ENCODE measurements at regions not wholly inside any gene's neighbourhood (a gene's known extent, or its start where the extent isn't known, plus 50 kb on each side); places are given as distances from the start of the nearest gene placed in this dataset.

GRCh38 chr2:151032741-151033191, 228.9 kb downstream of the RBM43 start:
- ChIA-PET POLR2A (no interaction called here), RAD21 (ENCODE audit: low non-redundant PET in 1 of 2, low total read pairs in 2 of 2, uncharacterized antibody in 2 of 2, unreplicated experiment in 2 of 2) (no interaction called here), CTCF (interaction anchor here (1.1 to 1.2 kb wide), 2 partner anchors 206 to 485 kb away, joined by 3 read pairs; no protein-coding TSS in a partner anchor)
- ATAC-seq = no peak
- Histone ChIP-seq H3K36me3 (ENCODE audit: control insufficient read depth in 1 of 2, insufficient read depth in 2 of 2, low read length in 2 of 2) (no peaks in the 10 kb centered on the region), H3K27ac (ENCODE audit: low read depth, low read length) (no peak overlapping the region), H3K79me2 (ENCODE audit: insufficient read depth, low read length) (no peaks in the 10 kb centered on the region), H3K4me1 (ENCODE audit: control insufficient read depth in 1 of 2, insufficient read depth in 2 of 2, low read length in 2 of 2) (no peaks in the 10 kb centered on the region), H3K9me3 (ENCODE audit: control insufficient read depth in 1 of 2, insufficient read depth in 1 of 2, low read depth in 1 of 2, low read length in 2 of 2) (no peaks in the 10 kb centered on the region), H3K4me3 (replicated peaks in 1 of 2; ENCODE audit: low read depth in 1 of 2, low read length in 2 of 2) (no peak overlapping the region), H2AFZ (ENCODE audit: low read depth, low read length, poor library complexity, severe bottlenecking) (no peak overlapping the region), H3K4me2 (ENCODE audit: low read length) (no peak overlapping the region), H3K9me2 (ENCODE audit: insufficient read depth) (no peaks in the 10 kb centered on the region), H3K27me3 (ENCODE audit: insufficient read depth, low read length) (no peaks in the 10 kb centered on the region), H4K20me1 (ENCODE audit: insufficient read depth) (no peaks in the 10 kb centered on the region), H3K9ac (ENCODE audit: low read length) (no peak overlapping the region)
- no TSS peak for BruUV-seq (replicated peaks)
- no peak for DNase-seq (ENCODE audit: low read depth, low spot score)
- intact Hi-C loops (cut with micrococcal nuclease) = no loop called here
- TF ChIP-seq RAD21 (IDR thresholded peaks at IDR 0.05; ENCODE audit: low read depth) (no peak), POLR2AphosphoS5 (IDR thresholded peaks at IDR 0.05; ENCODE audit: low read depth, low read length) (no peak)

- no peaks in the 10 kb centered on the region for H3K27me3 ChIP-seq (ENCODE audit: insufficient read depth, low read length)
- H3K9me3 ChIP-seq (ENCODE audit: control insufficient read depth in 1 of 2, insufficient read depth in 1 of 2, low read depth in 1 of 2, low read length in 2 of 2) = no peaks in the 10 kb centered on the region
- no peaks in the 10 kb centered on the region for H3K79me2 ChIP-seq (ENCODE audit: insufficient read depth, low read length)
- no peaks in the 10 kb centered on the region for H3K4me1 ChIP-seq (ENCODE audit: control insufficient read depth in 1 of 2, insufficient read depth in 2 of 2, low read length in 2 of 2)
- H3K4me2 ChIP-seq (ENCODE audit: low read length) = no peak overlapping the region
- POLR2A ChIA-PET = no interaction called here
- RAD21 ChIA-PET (ENCODE audit: low non-redundant PET in 1 of 2, low total read pairs in 2 of 2, uncharacterized antibody in 2 of 2, unreplicated experiment in 2 of 2) = no interaction called here
- no TSS peak for BruUV-seq (replicated peaks)
- CTCF ChIA-PET = interaction anchor here (1.0 kb wide), 1 partner anchor 208 kb away, joined by 4 read pairs; no protein-coding TSS in a partner anchor
- H3K4me3 ChIP-seq (replicated peaks in 1 of 2; ENCODE audit: low read depth in 1 of 2, low read length in 2 of 2) = no peak overlapping the region
- H2AFZ ChIP-seq (ENCODE audit: low read depth, low read length, poor library complexity, severe bottlenecking) = no peak overlapping the region
- no peak overlapping the region for H3K9ac ChIP-seq (ENCODE audit: low read length)
- intact Hi-C loops (cut with micrococcal nuclease) = no loop called here
- no peaks in the 10 kb centered on the region for H3K9me2 ChIP-seq (ENCODE audit: insufficient read depth)
- no peaks in the 10 kb centered on the region for H3K36me3 ChIP-seq (ENCODE audit: control insufficient read depth in 1 of 2, insufficient read depth in 2 of 2, low read length in 2 of 2)
- TF ChIP-seq CBX3 (IDR thresholded peaks at IDR 0.05; ENCODE audit: low read depth) (no peak), ZFX (IDR thresholded peaks at IDR 0.05) (no peak), CTCF (IDR thresholded peaks at IDR 0.05 in 2 of 3, conservative IDR thresholded peaks at IDR 0.05 in 1 of 3; ENCODE audit: borderline replicate concordance in 1 of 3, insufficient read depth in 1 of 3, low read depth in 2 of 3, low read length in 2 of 3) (peak in 2 of 3 experiments; percentile 47 to 51; a peak in 4 of 6 replicates), RAD21 (IDR thresholded peaks at IDR 0.05; ENCODE audit: low read depth) (0 out of 2 replicates have a peak, but pooled peaks have one; percentile 1), EZH2 (IDR thresholded peaks at IDR 0.05) (no peak), ZBTB33 (IDR thresholded peaks at IDR 0.05; ENCODE audit: extremely low read depth, insufficient replicate concordance, low read length) (no peak), YY1 (IDR thresholded peaks at IDR 0.05; ENCODE audit: extremely low read depth, insufficient replicate concordance, low read depth, low read length) (no peak), POLR2AphosphoS5 (IDR thresholded peaks at IDR 0.05; ENCODE audit: low read depth, low read length) (no peak)
- TF ChIP-seq, protein P1, sequence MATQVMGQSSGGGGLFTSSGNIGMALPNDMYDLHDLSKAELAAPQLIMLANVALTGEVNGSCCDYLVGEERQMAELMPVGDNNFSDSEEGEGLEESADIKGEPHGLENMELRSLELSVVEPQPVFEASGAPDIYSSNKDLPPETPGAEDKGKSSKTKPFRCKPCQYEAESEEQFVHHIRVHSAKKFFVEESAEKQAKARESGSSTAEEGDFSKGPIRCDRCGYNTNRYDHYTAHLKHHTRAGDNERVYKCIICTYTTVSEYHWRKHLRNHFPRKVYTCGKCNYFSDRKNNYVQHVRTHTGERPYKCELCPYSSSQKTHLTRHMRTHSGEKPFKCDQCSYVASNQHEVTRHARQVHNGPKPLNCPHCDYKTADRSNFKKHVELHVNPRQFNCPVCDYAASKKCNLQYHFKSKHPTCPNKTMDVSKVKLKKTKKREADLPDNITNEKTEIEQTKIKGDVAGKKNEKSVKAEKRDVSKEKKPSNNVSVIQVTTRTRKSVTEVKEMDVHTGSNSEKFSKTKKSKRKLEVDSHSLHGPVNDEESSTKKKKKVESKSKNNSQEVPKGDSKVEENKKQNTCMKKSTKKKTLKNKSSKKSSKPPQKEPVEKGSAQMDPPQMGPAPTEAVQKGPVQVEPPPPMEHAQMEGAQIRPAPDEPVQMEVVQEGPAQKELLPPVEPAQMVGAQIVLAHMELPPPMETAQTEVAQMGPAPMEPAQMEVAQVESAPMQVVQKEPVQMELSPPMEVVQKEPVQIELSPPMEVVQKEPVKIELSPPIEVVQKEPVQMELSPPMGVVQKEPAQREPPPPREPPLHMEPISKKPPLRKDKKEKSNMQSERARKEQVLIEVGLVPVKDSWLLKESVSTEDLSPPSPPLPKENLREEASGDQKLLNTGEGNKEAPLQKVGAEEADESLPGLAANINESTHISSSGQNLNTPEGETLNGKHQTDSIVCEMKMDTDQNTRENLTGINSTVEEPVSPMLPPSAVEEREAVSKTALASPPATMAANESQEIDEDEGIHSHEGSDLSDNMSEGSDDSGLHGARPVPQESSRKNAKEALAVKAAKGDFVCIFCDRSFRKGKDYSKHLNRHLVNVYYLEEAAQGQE (IDR thresholded peaks at IDR 0.05; ENCODE audit: low read depth) = no peak
- TF ChIP-seq, protein P2, sequence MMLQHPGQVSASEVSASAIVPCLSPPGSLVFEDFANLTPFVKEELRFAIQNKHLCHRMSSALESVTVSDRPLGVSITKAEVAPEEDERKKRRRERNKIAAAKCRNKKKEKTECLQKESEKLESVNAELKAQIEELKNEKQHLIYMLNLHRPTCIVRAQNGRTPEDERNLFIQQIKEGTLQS (IDR thresholded peaks at IDR 0.05) = no peak
- ATAC-seq (peak; percentile 36; the same call in 1 of the 2 replicates), DNase-seq (ENCODE audit: low read depth, low spot score) (no peak)
- no peak overlapping the region for H3K27ac ChIP-seq (ENCODE audit: low read depth, low read length)
- no peaks in the 10 kb centered on the region for H4K20me1 ChIP-seq (ENCODE audit: insufficient read depth)
Measured at GRCh38 chr2:151030663-151031230, 230.9 kb downstream of the RBM43 start.
